ENCODE measurements at regions not wholly inside any gene's neighbourhood (a gene's known extent, or its start where the extent isn't known, plus 50 kb on each side); places are given as distances from the start of the nearest gene placed in this dataset.

GRCh38 chr11:42243385-42243784, 783.9 kb upstream of the LRRC4C start:
- TF ChIP-seq POLR2A (IDR thresholded peaks at IDR 0.05), result no peak
- TF ChIP-seq CTCF (IDR thresholded peaks at IDR 0.05), result no peak

GRCh38 chr11:42244376-42244775, 784.9 kb upstream of the LRRC4C start:
- Histone ChIP-seq H3K27ac (no peak overlapping the region), H3K9me3 (no peaks in the 10 kb centered on the region), H3K4me3 (no peak overlapping the region), H3K36me3 (no peaks in the 10 kb centered on the region), H3K27me3 (no peaks in the 10 kb centered on the region), H3K4me1 (no peaks in the 10 kb centered on the region)
- DNase-seq, result no peak
- TF ChIP-seq CTCF (IDR thresholded peaks at IDR 0.05), result no peak
- no peak for TF ChIP-seq POLR2A (IDR thresholded peaks at IDR 0.05)

More at GRCh38 chr11:42243385-42243784, 783.9 kb upstream of the LRRC4C start:
- no peaks in the 10 kb centered on the region for H3K27me3 ChIP-seq
- H3K4me3 ChIP-seq, result no peak overlapping the region
- H3K27ac ChIP-seq, result no peak overlapping the region
- DNase-seq, result no peak
- no peaks in the 10 kb centered on the region for H3K36me3 ChIP-seq
- no peaks in the 10 kb centered on the region for H3K4me1 ChIP-seq
- H3K9me3 ChIP-seq, result no peaks in the 10 kb centered on the region

GRCh38 chr11:42249401-42249800, 789.9 kb upstream of the LRRC4C start:
- Histone ChIP-seq H3K4me3 (no peak overlapping the region), H3K27me3 (no peaks in the 10 kb centered on the region), H3K36me3 (no peaks in the 10 kb centered on the region), H3K27ac (no peak overlapping the region), H3K9me3 (no peaks in the 10 kb centered on the region), H3K4me1 (no peaks in the 10 kb centered on the region)
- TF ChIP-seq CTCF (IDR thresholded peaks at IDR 0.05) (no peak), POLR2A (IDR thresholded peaks at IDR 0.05) (no peak)
- DNase-seq, result no peak

- H3K4me1 ChIP-seq, result no peaks in the 10 kb centered on the region
- H3K36me3 ChIP-seq, result no peaks in the 10 kb centered on the region
- DNase-seq, result no peak
- H3K9me3 ChIP-seq, result no peaks in the 10 kb centered on the region
- H3K4me3 ChIP-seq, result no peak overlapping the region
- H3K27me3 ChIP-seq, result no peaks in the 10 kb centered on the region
- TF ChIP-seq POLR2A (IDR thresholded peaks at IDR 0.05) (no peak), CTCF (IDR thresholded peaks at IDR 0.05) (no peak)
- no peak overlapping the region for H3K27ac ChIP-seq
These were observed 790.5 kb upstream of the LRRC4C start for GRCh38 chr11:42249956-42250355.

- TF ChIP-seq POLR2A (IDR thresholded peaks at IDR 0.05) (no peak), CTCF (IDR thresholded peaks at IDR 0.05) (no peak)
- no peak overlapping the region for H3K4me3 ChIP-seq
- no peaks in the 10 kb centered on the region for H3K36me3 ChIP-seq
- no peaks in the 10 kb centered on the region for H3K4me1 ChIP-seq
- no peak overlapping the region for H3K27ac ChIP-seq
- H3K9me3 ChIP-seq, result no peaks in the 10 kb centered on the region
- H3K27me3 ChIP-seq, result no peaks in the 10 kb centered on the region
- DNase-seq, result no peak
These were observed 792.5 kb upstream of the LRRC4C start for GRCh38 chr11:42251984-42252383.

GRCh38 chr11:42253156-42253555, 793.7 kb upstream of the LRRC4C start:
- Histone ChIP-seq H3K27ac (no peak overlapping the region), H3K27me3 (no peaks in the 10 kb centered on the region), H3K36me3 (no peaks in the 10 kb centered on the region), H3K4me1 (no peaks in the 10 kb centered on the region), H3K9me3 (no peaks in the 10 kb centered on the region), H3K4me3 (no peak overlapping the region)
- DNase-seq, result no peak
- TF ChIP-seq CTCF (IDR thresholded peaks at IDR 0.05), result no peak
- TF ChIP-seq POLR2A (IDR thresholded peaks at IDR 0.05), result no peak

Data from Peyer's patch (tissue), 4 donors.